Embryonic facial prominence (tissue), 1 donor: ENCODE measurements at regions not wholly inside any gene's neighbourhood (a gene's known extent, or its start where the extent isn't known, plus 50 kb on each side); places are given as distances from the start of the nearest gene placed in this dataset.
"Not testable (repeated sequence)": the region's sequence is repeated elsewhere in the genome, so short reads cannot be mapped to it uniquely, and the experiment has no call there.

Experiments
- DNase-seq: peaks from one replicate; pipeline ENCODE4 v3.0.0-alpha.2; 2016; ENCODE audit errors: extremely low spot score

DNA sequence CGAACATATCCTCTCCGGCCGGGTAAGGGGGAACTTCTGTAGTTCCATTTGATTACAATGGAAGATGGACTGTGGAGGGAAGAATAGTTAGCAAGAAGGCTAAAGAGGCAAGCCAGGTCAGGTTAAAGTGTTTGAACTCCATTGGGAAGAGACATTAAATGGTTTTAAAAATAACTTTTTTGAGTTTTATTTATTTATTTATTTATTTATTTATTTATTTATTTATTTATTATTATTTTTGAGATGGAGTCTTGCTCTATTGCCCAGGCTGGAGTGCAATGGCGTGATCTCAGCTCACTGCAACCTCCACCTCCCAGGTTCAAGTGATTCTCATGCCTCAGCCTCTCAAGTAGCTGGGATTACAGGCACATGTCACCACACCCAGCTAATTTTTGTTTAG, 441.9 kb downstream of the TOX3 start:
- not testable (repeated sequence) for DNase-seq

DNA sequence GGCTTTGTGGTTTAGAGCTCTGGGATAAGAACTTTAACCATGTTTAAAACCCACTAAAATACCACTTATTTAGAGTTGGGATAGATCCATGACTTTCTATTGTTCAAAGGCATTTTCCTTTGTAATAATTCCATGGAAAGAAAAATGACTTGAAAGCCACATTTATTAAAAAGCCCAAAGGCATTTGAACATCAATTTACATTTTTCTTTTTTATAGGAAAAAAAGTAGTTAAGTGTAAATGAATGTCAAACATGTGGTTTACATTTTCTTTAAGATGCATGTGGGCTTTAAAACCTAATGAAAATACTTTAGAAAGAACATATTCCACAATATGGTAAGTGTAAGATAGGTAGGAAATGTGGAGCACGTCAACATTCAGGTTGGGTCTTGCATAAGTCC, 443.2 kb downstream of the TOX3 start:
- no peak for DNase-seq

DNA sequence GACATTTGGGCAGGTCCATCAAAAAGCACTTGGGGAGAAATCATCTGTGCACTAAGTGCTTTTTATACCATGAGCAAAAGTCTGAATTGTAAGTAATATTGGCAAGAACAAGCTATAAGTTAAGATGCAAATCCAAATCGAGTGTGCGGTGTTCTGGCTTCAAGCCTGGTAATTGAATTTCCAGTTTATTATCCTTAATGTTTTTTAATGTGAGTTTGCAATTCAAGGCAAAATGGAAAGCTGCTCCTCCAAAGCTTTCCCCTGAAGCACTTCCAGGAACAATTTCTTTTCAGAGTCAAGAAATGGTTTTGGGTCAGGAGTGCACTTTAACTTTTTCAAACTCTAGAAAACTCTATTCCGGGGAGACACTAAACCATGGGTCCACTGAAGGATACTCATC, 445.7 kb downstream of the TOX3 start:
- no peak for DNase-seq

DNA sequence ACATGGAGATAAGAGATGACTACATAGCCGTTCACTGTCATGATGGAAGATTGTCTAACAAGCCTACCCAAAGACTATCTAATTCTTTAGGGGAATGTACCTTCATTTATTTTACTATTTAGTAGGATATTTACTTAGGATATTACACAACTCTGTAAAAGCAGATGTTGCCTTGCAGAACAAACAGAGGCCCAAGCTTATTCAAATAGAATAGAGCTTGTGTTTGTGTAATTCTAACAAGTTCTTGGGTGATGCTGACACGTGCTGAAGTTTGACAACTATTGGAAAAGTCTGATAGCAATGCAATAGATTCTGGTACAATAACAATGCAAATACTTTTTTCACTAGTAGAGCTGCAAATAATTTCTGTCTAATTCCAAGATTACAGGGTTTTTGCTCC, 447.6 kb downstream of the TOX3 start:
- DNase-seq = no peak

DNA sequence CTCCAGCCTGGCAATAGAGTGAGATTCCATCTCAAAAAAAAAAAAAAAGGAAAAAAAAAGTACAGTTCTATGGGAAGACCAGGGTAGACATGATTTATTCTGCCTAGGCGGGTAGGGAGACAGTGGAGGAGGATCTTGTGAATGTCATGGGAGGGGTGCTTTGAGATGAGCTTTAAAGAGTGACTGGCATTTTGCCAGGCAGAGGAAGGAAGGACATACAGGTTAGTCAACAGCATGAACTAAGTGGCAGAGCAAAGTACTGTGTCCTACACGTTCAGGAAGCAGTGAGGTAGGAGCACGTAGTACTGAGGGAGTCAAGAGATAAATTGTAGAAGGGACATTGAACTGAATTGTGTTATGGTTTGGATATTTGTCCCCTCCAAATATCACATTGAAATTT, 451.5 kb downstream of the TOX3 start:
- DNase-seq = no peak

GRCh38 chr16:52092126-52092525, 454.8 kb downstream of the TOX3 start:
- no peak for DNase-seq

DNA sequence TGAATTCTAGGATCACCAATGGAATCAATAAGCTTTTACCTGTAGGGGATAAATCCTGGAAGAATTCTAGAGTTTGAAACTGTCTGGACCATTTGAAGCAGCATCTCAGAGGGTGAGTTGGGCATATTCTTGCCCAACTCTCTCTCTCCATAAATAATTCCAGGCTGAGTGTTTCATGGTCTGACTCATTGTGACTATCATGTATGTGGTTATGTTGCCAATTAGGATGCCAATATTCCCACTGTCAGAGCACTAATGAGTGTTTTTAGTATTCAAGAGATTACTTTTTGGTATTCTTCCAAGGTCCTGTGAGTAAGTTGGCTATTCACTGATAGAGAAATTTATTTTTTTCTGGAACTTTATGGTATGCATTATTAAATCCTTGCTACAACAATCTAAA, 456.9 kb downstream of the TOX3 start:
- no peak for DNase-seq

GRCh38 chr16:52089476-52089875, 457.5 kb downstream of the TOX3 start:
- no peak for DNase-seq

DNA sequence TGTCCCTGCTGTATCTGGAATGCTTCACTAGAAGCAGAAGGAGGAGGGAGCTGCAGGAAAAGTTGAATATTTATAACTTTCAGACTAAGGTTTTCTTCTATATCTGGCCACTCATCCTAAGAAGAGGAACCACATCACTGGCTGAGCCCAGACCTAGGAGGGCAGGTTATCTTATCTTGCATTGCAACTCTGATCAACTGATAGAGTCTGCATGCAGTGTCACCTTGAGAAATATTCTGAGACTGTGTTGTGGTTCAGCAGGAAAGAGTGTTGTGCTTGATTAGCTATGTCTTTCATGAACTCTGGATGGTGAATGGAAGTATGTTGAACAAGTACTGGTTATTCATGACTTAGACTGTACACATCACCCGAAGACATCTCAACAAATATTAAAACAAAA, 460.0 kb downstream of the TOX3 start:
- no peak for DNase-seq

DNA sequence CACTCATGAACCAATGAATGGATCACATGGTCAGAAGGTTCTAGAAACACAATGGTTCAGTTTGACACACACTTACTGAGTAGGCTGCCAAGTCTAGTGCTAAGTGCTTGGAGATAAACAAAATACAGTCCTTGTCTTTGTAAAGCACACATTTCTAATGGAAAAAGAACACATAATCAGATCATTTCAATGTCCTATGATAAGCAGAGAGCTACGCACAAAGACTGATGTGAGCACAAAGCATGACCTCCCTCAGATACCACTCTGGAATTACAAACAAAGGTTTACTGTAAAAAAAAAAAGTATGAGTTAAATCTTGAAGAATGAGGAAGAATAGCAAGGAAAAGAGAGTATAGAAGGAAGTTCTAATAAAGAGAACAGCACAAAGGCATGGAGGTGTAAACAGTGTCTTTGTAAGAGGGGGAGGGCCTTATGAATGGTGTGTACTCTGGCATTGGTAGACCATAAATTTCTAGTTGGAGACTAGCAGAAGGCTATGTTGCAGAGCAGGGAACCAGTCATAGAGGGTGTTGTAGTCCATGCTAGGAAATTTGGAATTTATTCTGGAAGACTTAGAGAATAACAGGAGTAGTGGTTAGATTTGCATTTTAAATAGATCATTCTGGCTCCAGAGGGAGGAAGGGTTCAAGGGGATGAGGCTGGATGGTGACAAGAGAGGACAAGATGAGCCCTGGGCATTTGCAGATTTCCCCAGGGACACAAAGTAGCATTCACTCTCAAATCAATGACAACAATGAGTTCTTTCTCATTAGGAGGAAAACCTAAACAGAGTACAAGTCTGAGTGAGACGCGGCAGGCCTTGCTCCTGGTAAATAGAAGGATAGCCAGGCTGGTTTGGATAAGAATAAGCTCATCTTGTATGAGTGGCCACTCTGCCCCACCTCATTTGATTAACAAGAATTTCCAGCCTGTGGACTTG, 468.0 kb downstream of the TOX3 start:
- no peak for DNase-seq

- no peak for DNase-seq
Observed at GRCh38 chr16:52077607-52078006, 469.3 kb downstream of the TOX3 start.

DNA sequence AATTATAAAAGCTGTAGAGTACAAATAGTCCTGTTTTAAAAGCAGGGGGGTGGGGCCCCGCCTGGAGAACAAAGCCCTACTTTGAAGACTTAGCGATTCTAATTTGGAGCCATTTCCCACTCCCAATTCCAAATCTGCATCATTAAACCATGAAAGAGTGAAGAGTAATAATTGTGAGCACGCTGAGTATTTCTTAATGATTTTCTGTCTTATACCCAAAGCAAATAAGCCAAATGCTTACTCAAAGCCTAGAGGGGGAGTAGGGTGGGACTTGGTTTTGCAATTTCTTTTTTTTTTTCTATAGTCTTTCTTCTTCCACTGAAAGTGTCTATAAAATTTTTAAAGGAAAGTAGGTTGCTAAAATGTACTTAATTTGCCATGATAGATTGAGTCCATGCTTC, 470.1 kb downstream of the TOX3 start:
- DNase-seq = no peak

- no peak for DNase-seq
Observed at GRCh38 chr16:52076332-52076731, 470.6 kb downstream of the TOX3 start.

DNA sequence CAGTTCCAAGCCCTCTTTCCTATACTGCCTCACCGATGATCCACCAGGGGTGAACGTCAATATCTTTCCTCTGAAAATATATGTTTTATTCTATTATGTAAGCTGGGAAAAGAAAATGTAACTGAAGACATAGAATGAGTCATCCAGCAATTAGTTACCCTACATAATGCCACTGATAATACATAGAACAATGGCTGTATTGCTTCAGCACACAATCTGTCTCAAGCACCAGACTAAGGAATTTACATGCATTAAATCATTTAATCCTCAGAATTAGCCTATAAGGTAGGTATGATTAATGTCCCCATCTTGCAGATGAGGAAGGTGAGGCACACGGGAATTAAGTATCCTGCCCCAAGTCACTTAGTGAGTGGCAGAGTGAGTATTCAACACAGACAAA, 472.8 kb downstream of the TOX3 start:
- DNase-seq = no peak

- no peak for DNase-seq
Observed at GRCh38 chr16:52073024-52073423, 473.9 kb downstream of the TOX3 start.

DNA sequence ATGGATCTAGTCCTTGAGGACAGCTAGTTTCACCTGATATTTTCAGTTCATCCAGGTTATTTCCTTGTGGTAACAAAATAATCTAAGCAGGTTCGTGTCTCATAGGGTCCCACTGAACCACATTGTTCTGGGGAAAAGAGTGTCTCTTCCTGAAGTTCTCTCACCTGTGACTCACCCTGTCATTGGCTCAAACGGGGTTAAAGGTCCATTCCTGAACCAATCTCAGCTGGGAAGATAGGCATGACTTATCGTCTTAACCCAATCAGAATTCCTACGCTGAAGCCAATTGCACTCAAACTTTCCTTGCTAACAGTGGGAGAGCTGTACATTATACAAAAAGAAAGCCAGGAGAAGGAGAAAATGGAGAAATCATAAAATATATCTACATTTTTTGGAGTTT, 475.8 kb downstream of the TOX3 start:
- DNase-seq = no peak

DNA sequence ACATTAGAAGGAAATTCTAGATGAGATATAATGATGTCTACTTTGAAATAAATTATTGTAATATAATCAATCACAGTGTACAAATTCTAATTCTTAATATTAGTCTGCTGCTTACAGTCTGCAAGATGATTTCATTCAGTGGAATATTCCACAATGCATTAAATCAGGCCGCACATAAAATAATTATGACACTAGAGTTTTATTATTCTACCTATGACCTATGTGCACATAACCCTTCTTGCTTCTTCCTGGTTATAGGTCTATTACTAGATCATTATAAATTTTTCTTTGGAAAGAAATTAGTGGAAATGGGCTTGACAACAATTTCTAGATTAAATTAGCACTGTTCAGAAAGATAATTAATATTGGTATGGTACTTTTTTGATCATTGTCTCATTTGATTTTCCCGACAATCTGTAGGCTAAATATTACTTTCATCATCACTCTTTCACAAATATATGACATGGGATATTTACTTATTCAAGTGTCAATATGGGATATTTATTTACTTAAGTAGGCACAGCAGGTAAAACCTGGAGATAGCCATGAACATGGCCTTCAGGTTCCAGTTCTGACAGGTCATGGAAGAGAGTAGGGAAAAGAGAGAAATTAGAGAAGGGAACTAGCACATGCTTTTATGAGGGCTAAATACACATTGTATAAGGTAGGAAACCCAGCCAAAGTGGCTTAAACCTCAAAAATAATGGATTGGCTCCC, 476.4 kb downstream of the TOX3 start:
- no peak for DNase-seq

DNA sequence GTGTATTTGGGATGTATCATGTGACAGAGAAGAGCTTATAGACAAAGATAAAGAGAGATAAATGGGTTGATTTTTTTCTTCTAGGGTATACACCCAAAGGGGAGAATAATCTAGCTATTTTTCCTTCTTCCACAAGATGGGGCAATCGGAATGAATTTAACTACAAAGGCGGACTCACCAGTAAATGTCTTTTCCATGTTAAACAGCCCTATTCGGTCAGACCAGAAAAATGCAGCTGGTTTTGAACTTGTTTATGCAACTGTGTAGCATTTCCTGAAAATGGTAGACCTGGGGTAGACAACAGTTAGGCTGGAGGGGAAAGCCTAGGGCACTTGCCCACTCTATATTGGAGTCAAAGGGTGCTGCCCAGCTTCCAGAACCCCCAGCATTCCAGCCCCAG, 477.1 kb downstream of the TOX3 start:
- DNase-seq = peak; percentile 59

GRCh38 chr16:52068447-52069074, 478.4 kb downstream of the TOX3 start:
- DNase-seq = peak; percentile 54

DNA sequence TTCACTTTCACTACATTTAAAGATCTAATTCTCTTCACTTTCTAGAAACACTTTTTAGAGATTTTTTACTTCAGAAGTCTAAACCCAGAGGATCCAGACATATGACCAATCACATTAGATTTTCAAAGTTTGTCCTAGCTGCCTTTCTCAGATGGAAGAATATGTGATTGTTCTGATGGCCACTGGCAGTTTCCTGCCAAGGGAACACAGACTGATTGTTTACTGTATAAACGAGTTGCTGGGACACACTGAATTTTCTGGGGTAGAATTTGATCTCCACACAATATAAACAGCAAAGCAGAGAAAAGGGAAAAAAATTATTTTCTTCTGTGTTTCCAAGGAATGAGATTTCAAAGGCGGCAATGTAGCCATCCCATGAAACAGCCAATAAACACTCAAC, 480.0 kb downstream of the TOX3 start:
- DNase-seq = no peak

- DNase-seq = no peak
Observed at GRCh38 chr16:52056259-52056658, 490.7 kb downstream of the TOX3 start.

GRCh38 chr16:52055381-52055780, 491.6 kb downstream of the TOX3 start:
- DNase-seq = no peak

GRCh38 chr16:52054326-52054725, 492.6 kb downstream of the TOX3 start:
- no peak for DNase-seq
